ENCODE measurements at regions not wholly inside any gene's neighbourhood (a gene's known extent, or its start where the extent isn't known, plus 50 kb on each side); places are given as distances from the start of the nearest gene placed in this dataset.

- no peak for TF ChIP-seq CTCF (IDR thresholded peaks at IDR 0.05 in 2 of 3, conservative IDR thresholded peaks at IDR 0.05 in 1 of 3; ENCODE audit: borderline replicate concordance in 1 of 3, insufficient read depth in 1 of 3, low read depth in 2 of 3, low read length in 2 of 3)
- TF ChIP-seq JUND (IDR thresholded peaks at IDR 0.05) = no peak
- no peak for TF ChIP-seq POLR2A (IDR thresholded peaks at IDR 0.05; ENCODE audit: borderline replicate concordance, extremely low read depth, insufficient read depth, insufficient read length)
- TF ChIP-seq EZH2 (IDR thresholded peaks at IDR 0.05) = no peak
- TF ChIP-seq CBX3 (IDR thresholded peaks at IDR 0.05; ENCODE audit: low read depth) = no peak
- TF ChIP-seq ATF3 (IDR thresholded peaks at IDR 0.05) = no peak
- TF ChIP-seq POLR2AphosphoS5 (IDR thresholded peaks at IDR 0.05; ENCODE audit: low read depth, low read length) = no peak
- TF ChIP-seq YY1 (IDR thresholded peaks at IDR 0.05; ENCODE audit: extremely low read depth, insufficient replicate concordance, low read depth, low read length) = no peak
- no peak for TF ChIP-seq EZH2phosphoT487 (IDR thresholded peaks at IDR 0.05; ENCODE audit: borderline replicate concordance)
- no peak for TF ChIP-seq CEBPB (IDR thresholded peaks at IDR 0.05; ENCODE audit: low read depth)
- TF ChIP-seq REST (IDR thresholded peaks at IDR 0.05; ENCODE audit: low read depth) = no peak
- no peak for TF ChIP-seq SP1 (IDR thresholded peaks at IDR 0.05; ENCODE audit: low read depth)
Observed at GRCh38 chr1:194512957-194513356, 1326.5 kb upstream of the B3GALT2 start.

All from HCT116 (cell line).